Panc1 (cell line): ENCODE measurements at regions not wholly inside any gene's neighbourhood (a gene's known extent, or its start where the extent isn't known, plus 50 kb on each side); places are given as distances from the start of the nearest gene placed in this dataset.

Experiments used
- POLR2AphosphoS5 ChIP-seq: IDR thresholded peaks from 2 replicates; pipeline ENCODE4 v1.6.1; 2012; ENCODE audit warnings: mild to moderate bottlenecking, low read depth, low read length, moderate library complexity
- SIN3A ChIP-seq: IDR thresholded peaks from 2 replicates; pipeline ENCODE4 v1.6.1; 2012; ENCODE audit warnings: low read depth, mild to moderate bottlenecking, low read length, moderate library complexity, borderline replicate concordance; ENCODE audit not compliant: insufficient read depth
- TF ChIP-seq, protein P1 (sequence below): fragments of 450-650 bp; IDR thresholded peaks from 2 replicates; pipeline ENCODE4 v1.5.1; 2017; ENCODE audit warnings: mild to moderate bottlenecking
- TF ChIP-seq, protein P2 (sequence below), 2 experiments: IDR thresholded peaks; 2 replicates each; pipeline ENCODE4 v1.6.1; 2011 to 2012; ENCODE audit warnings: low read depth in 2 of 2, control low read depth in 1 of 2, low read length in 1 of 2, mild to moderate bottlenecking in 1 of 2, moderate library complexity in 1 of 2; ENCODE audit not compliant: insufficient read depth in 1 of 2

DNA sequence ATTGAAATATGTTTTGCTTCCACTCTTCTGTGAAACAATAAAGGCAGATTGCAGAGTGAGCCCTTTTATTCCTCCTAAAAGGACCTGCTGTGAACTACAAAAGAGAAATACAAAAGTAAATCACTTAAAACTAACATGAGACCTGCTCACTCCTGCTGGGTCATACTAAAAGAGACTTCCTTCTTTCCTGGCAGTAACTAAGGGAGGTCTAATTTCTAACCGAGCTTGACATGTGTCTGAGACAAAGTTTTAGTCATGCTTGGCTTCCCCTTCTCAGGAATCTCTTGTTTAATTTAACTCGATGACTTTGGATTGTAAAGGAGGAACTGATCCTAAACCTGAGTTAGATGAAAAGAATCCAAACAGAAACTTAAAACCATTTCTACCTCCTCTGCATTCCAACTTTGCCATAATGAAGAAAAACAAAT, 86.4 kb upstream of the CDH6 start:
- TF ChIP-seq SIN3A (no peak), POLR2AphosphoS5 (no peak)
- TF ChIP-seq, protein P1, sequence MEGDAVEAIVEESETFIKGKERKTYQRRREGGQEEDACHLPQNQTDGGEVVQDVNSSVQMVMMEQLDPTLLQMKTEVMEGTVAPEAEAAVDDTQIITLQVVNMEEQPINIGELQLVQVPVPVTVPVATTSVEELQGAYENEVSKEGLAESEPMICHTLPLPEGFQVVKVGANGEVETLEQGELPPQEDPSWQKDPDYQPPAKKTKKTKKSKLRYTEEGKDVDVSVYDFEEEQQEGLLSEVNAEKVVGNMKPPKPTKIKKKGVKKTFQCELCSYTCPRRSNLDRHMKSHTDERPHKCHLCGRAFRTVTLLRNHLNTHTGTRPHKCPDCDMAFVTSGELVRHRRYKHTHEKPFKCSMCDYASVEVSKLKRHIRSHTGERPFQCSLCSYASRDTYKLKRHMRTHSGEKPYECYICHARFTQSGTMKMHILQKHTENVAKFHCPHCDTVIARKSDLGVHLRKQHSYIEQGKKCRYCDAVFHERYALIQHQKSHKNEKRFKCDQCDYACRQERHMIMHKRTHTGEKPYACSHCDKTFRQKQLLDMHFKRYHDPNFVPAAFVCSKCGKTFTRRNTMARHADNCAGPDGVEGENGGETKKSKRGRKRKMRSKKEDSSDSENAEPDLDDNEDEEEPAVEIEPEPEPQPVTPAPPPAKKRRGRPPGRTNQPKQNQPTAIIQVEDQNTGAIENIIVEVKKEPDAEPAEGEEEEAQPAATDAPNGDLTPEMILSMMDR: no peak
- TF ChIP-seq, protein P2, sequence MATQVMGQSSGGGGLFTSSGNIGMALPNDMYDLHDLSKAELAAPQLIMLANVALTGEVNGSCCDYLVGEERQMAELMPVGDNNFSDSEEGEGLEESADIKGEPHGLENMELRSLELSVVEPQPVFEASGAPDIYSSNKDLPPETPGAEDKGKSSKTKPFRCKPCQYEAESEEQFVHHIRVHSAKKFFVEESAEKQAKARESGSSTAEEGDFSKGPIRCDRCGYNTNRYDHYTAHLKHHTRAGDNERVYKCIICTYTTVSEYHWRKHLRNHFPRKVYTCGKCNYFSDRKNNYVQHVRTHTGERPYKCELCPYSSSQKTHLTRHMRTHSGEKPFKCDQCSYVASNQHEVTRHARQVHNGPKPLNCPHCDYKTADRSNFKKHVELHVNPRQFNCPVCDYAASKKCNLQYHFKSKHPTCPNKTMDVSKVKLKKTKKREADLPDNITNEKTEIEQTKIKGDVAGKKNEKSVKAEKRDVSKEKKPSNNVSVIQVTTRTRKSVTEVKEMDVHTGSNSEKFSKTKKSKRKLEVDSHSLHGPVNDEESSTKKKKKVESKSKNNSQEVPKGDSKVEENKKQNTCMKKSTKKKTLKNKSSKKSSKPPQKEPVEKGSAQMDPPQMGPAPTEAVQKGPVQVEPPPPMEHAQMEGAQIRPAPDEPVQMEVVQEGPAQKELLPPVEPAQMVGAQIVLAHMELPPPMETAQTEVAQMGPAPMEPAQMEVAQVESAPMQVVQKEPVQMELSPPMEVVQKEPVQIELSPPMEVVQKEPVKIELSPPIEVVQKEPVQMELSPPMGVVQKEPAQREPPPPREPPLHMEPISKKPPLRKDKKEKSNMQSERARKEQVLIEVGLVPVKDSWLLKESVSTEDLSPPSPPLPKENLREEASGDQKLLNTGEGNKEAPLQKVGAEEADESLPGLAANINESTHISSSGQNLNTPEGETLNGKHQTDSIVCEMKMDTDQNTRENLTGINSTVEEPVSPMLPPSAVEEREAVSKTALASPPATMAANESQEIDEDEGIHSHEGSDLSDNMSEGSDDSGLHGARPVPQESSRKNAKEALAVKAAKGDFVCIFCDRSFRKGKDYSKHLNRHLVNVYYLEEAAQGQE (IDR thresholded peaks at IDR 0.05; ENCODE audit: insufficient read depth in 1 of 2, low read depth in 2 of 2, low read length in 1 of 2): no peak
